Nephron (organoid): ENCODE measurements at regions not wholly inside any gene's neighbourhood (a gene's known extent, or its start where the extent isn't known, plus 50 kb on each side); places are given as distances from the start of the nearest gene placed in this dataset.

Experiments
- H3K27ac Mint-ChIP-seq, 3 experiments: 2 replicates each; pipeline ENCODE4 v1.8.0; 2020; ENCODE audit warnings: mixed read lengths in 3 of 3, mild to moderate bottlenecking in 2 of 3, moderate library complexity in 1 of 3
- H3K27me3 Mint-ChIP-seq: 2 replicates; pipeline ENCODE4 v1.8.0; 2021; ENCODE audit warnings: low read depth, mild to moderate bottlenecking, moderate library complexity, mixed read lengths
- H3K36me3 Mint-ChIP-seq: 2 replicates; pipeline ENCODE4 v1.8.0; 2020; ENCODE audit warnings: low read depth, mixed read lengths
- H3K4me1 Mint-ChIP-seq: 2 replicates; pipeline ENCODE4 v1.8.0; 2020; ENCODE audit warnings: mixed read lengths
- H3K4me3 Mint-ChIP-seq, 3 experiments: 2 replicates each; pipeline ENCODE4 v1.8.0; 2020; ENCODE audit warnings: mild to moderate bottlenecking in 3 of 3, mixed read lengths in 3 of 3, moderate library complexity in 2 of 3
- H3K9me3 Mint-ChIP-seq: 2 replicates; pipeline ENCODE4 v1.8.0; 2020; ENCODE audit warnings: mixed read lengths
- CTCF ChIP-seq, 3 experiments: fragments of 200-600 bp; sonication (generic); IDR thresholded peaks; one replicate each; pipeline ENCODE4 v1.5.0; 2021; ENCODE audit warnings: antibody characterized with exemption in 3 of 3; ENCODE audit not compliant: unreplicated experiment in 3 of 3

GRCh38 chr16:13553453-13553985 lies 366.4 kb upstream of the ERCC4 start:
- H3K27me3 Mint-ChIP-seq: peaks cover 3% of the 10 kb centered on the region
- no peaks in the 10 kb centered on the region for H3K9me3 Mint-ChIP-seq
- H3K4me3 Mint-ChIP-seq: no peak overlapping the region
- no peaks in the 10 kb centered on the region for H3K4me1 Mint-ChIP-seq
- no peak overlapping the region for H3K27ac Mint-ChIP-seq
- TF ChIP-seq CTCF (IDR thresholded peaks at IDR 0.05; ENCODE audit: unreplicated experiment in 3 of 3): no peak
- H3K36me3 Mint-ChIP-seq: no peaks in the 10 kb centered on the region

GRCh38 chr16:13554005-13554404 lies 365.9 kb upstream of the ERCC4 start:
- H3K27ac Mint-ChIP-seq: no peak overlapping the region
- no peaks in the 10 kb centered on the region for H3K4me1 Mint-ChIP-seq
- no peaks in the 10 kb centered on the region for H3K36me3 Mint-ChIP-seq
- H3K9me3 Mint-ChIP-seq: no peaks in the 10 kb centered on the region
- no peak for TF ChIP-seq CTCF (IDR thresholded peaks at IDR 0.05; ENCODE audit: unreplicated experiment in 3 of 3)
- H3K4me3 Mint-ChIP-seq: no peak overlapping the region
- peaks cover 3% of the 10 kb centered on the region for H3K27me3 Mint-ChIP-seq

GRCh38 chr16:13554643-13555042 lies 365.3 kb upstream of the ERCC4 start:
- Mint-ChIP-seq H3K27ac (no peak overlapping the region), H3K9me3 (no peaks in the 10 kb centered on the region), H3K36me3 (no peaks in the 10 kb centered on the region), H3K4me3 (no peak overlapping the region), H3K27me3 (peaks cover 3% of the 10 kb centered on the region), H3K4me1 (no peaks in the 10 kb centered on the region)
- no peak for TF ChIP-seq CTCF (IDR thresholded peaks at IDR 0.05; ENCODE audit: unreplicated experiment in 3 of 3)

GRCh38 chr16:13557418-13557817 lies 362.5 kb upstream of the ERCC4 start:
- no peak overlapping the region for H3K4me3 Mint-ChIP-seq
- no peak for TF ChIP-seq CTCF (IDR thresholded peaks at IDR 0.05; ENCODE audit: unreplicated experiment in 3 of 3)
- peaks cover 6% of the 10 kb centered on the region for H3K27me3 Mint-ChIP-seq
- H3K27ac Mint-ChIP-seq: no peak overlapping the region
- H3K9me3 Mint-ChIP-seq: no peaks in the 10 kb centered on the region
- H3K4me1 Mint-ChIP-seq: no peaks in the 10 kb centered on the region
- no peaks in the 10 kb centered on the region for H3K36me3 Mint-ChIP-seq

GRCh38 chr16:13558752-13559151 lies 361.2 kb upstream of the ERCC4 start:
- Mint-ChIP-seq H3K4me1 (no peaks in the 10 kb centered on the region), H3K27ac (no peak overlapping the region), H3K9me3 (no peaks in the 10 kb centered on the region), H3K36me3 (no peaks in the 10 kb centered on the region), H3K4me3 (no peak overlapping the region), H3K27me3 (peaks cover 6% of the 10 kb centered on the region)
- no peak for TF ChIP-seq CTCF (IDR thresholded peaks at IDR 0.05; ENCODE audit: unreplicated experiment in 3 of 3)

GRCh38 chr16:13559624-13560023 lies 360.3 kb upstream of the ERCC4 start:
- Mint-ChIP-seq H3K27me3 (peaks cover 6% of the 10 kb centered on the region), H3K36me3 (no peaks in the 10 kb centered on the region), H3K4me3 (no peak overlapping the region), H3K27ac (no peak overlapping the region), H3K4me1 (no peaks in the 10 kb centered on the region), H3K9me3 (no peaks in the 10 kb centered on the region)
- TF ChIP-seq CTCF (IDR thresholded peaks at IDR 0.05; ENCODE audit: unreplicated experiment in 3 of 3): no peak
